HCEC 1CT (cell line): ENCODE measurements at regions not wholly inside any gene's neighbourhood (a gene's known extent, or its start where the extent isn't known, plus 50 kb on each side); places are given as distances from the start of the nearest gene placed in this dataset.

ENCODE experiments used
- DNase-seq: peaks from one replicate; pipeline ENCODE4 v3.0.0-alpha.2; 2017

GRCh38 chr5:142507531-142508372, 178.1 kb downstream of the FGF1 start:
- DNase-seq, result no peak

DNA sequence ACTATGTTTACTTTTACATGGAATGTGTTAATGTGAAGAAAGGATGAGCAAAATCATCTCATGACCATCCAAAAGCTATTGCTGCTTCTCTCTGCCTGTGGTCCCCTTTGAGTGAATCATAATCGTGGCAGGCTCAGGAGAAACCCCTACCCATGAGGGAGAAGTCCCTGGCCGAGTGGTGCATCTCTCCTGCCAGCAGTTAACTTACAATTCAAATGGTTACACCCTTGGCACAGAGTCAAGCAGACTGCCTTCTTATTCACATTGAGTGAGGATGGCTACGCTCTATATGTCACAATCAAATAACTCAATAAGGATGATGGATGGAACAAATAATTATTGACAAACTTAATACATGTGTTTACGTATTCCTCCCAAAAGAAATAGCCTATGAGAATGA, 179.1 kb downstream of the FGF1 start:
- no peak for DNase-seq

GRCh38 chr5:142506046-142506445, 179.8 kb downstream of the FGF1 start:
- DNase-seq, result peak; percentile 18

DNA sequence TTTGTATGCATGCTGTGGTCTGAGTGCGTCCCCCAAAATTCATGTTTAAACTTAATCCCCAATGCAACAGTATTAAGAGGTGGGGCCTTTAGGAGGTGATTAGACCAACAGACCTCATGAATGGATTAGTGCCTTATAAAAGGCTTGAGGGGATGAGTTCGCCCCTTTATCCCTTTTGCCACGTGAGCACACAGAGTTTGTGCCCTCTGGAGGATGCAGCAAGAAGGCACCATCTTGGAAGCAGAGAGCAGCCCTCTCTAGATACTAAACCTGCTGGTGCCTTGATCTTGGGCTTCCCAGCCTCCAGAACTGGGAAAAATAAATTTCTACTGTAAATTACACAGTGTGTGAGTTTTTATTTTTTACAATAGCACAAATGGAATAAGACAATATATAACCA, 177.1 kb upstream of the SPRY4 start:
- DNase-seq, result no peak

GRCh38 chr5:142500227-142500905, 175.5 kb upstream of the SPRY4 start:
- no peak for DNase-seq

GRCh38 chr5:142499591-142500226, 174.9 kb upstream of the SPRY4 start:
- no peak for DNase-seq

- no peak for DNase-seq
These were observed 173.5 kb upstream of the SPRY4 start for GRCh38 chr5:142498298-142498697.

DNA sequence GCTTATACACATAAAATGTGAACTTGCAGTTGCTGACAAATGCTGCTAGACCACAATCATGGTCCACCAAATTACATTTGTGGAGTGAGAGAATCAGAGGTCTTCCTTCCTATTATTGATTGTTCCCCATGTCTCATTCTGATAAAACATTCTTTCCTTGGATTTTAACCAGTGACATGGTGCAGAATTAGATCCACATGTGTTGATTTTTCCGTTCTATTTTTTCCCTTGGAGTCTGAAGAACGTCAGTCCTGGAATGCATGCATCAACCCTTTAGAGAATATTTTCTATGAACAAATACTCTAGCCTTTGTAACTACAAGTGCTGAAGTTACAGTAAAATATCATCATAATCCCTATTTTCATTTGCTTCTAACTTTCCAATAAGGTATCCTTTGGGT, 170.7 kb upstream of the SPRY4 start:
- no peak for DNase-seq

GRCh38 chr5:142493875-142494518, 169.2 kb upstream of the SPRY4 start:
- DNase-seq, result no peak

DNA sequence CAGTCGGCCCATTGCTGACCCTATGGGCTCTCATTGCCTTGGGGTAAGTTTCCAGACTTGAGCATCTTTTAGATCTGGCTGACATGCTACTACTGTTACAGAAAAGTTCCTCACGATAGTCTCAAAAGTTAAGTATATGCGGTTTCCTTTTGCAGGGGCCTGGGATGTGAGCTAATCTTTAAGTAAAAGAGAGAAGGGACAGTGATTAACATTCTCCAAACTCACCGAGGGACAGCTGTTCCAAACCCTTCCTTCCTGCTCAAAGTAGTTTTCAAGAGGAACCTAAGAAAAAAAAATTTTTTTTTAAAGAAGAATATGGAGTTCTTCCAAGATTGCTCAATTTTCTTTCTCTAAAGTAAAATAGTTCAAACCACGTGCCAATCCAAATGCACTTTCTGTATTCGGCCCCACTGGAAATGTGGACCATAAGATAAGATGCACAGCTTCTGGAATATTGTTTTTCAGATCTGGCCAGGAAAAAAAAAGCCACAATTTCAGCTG, 168.0 kb upstream of the SPRY4 start:
- peak; percentile 17 for DNase-seq

DNA sequence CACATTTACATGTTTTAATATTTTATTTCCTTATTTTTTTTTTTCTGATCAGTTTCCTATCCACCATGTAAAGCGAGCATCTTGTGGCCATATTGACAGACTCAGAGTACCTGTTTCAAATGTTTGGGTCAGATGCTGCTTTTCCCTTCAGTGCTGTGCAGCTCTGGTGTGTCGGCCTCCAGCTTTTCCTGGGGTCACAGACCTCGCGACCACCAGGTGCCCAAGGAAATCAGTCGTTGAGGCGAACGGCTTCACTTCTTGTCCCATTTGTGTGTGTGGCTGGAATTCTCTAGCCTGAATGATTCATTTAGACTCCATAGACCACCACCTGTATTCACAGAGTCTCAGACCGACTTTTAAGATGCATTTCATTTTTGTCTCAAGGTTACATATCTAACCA, 166.9 kb upstream of the SPRY4 start:
- no peak for DNase-seq

- no peak for DNase-seq
These were observed 166.4 kb upstream of the SPRY4 start for GRCh38 chr5:142491270-142491669.

DNA sequence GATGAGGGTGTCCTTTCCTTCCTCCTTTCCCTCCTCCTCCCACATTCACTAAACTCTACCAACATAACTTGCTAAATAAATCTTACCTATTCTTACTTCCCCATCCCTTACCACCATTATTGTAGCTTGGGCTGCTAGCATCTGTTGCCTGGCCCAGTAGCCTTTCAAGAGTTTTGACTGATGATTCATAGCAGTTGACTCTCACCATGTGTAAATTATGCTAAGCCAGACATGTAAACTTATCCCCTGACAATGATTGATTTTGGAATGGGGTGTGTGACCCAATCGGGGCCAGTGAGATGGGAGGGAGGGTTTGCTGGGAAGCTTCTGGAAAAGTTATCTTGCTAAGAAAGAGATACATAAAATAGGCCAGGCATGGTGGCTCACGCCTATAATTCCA, 161.8 kb upstream of the SPRY4 start:
- DNase-seq, result peak; percentile 89

DNA sequence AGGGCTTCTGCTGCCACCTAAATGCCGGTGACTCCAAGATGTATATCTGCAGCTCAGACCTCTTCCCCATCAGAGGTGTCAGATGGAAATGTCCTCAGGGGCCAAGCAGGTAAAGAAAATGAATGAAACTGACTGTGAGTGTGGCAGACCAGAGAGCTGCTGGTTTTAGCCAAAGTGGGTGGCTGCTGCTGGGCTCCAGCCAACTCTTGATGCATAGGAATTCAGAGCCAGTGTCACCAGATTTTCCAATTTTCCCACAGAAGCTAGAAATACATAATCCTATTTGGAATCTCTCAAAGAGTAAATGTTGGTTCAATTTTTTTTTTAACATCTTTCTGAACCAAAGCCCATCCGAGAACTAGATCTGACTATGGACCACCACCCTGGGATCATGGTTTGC, 161.2 kb upstream of the SPRY4 start:
- DNase-seq, result peak; percentile 20

DNA sequence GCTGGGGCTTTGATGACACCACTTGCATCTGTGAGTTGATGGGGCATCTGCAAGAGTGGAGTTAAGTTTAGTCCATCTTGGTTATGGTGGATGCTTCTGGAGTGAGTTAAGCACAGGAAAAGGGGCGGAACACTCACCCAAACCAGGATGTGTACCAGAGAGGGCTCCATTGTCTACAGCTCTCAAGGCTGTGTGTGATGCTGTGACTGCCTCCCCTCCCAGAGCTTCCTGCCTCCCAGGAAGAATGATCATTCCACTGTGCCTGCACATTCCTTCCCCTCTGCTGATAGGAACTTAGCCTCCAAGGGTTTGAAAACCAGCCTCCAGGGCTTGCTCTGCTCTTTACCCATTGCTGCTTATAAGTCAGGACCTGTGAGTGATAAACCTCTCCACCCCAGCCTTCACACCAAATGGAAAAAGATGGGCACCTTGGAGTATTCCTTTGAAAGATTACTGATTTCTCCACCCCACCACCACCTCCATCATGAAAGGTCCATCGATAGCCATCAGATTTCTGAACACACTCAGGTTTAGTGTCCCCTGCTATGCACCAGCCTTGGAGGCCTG, 160.1 kb upstream of the SPRY4 start:
- peak; percentile 46 for DNase-seq

DNA sequence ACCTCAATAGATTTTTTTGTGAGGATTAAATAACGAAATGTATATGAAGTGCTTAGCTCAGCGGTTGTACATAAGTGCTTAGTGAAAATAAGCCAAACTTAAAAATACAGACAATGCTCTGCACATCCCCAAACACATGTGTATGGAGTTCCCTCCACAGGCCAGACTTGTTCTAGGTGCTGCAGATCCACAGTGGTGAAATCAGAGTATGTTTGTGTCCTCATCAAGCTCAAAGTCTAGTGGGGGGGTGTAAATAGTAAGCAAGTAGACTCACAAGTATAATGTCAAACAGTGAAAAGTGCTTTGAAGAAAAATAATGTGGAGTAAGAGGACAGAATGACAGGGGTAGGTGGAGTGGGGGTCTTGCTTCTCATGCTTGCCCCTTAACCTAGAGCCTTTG, 157.4 kb upstream of the SPRY4 start:
- no peak for DNase-seq

- DNase-seq, result no peak
These were observed 156.6 kb upstream of the SPRY4 start for GRCh38 chr5:142481410-142481809.

- no peak for DNase-seq
These were observed 155.2 kb upstream of the SPRY4 start for GRCh38 chr5:142479854-142480519.

DNA sequence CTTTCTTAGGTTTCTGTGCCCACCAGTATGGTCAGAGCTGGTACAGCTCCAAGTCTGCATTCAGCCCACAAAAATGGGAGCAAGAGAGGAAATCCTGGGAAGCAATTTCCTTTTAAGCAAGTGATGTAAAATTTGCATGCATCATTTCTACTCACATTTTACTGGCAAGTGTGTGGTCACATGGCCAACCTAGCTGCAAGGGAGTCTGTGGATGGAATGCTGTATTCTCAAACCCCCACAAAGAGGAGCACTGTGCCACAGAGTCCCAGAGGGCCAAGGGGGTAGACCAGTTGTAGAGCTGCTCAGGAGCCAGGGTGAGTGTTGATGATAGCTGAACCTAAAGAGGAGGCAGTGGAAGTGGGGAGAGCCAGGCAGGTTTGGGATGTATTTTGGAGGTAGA, 154.3 kb upstream of the SPRY4 start:
- no peak for DNase-seq

GRCh38 chr5:142478113-142478512, 153.3 kb upstream of the SPRY4 start:
- DNase-seq, result no peak

DNA sequence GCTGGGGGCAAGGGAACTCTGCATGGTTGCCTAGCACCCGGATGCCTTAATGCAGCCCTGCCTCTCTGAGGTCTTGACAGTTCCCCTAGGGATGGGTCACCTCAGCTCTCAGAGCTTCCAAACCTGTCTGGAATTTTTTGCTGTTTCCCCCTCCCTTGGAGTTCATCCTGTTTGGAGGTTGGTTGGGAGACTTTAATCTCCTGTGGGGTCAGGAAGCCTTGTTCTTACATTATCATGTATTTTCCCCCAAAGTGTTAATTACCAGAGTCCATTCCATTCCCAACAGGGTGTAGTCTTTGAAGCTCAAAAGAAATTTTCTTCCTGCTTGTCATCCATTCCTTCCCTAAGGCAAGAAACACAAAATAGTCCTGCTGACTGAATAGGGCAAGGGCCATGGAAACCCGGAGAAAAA, 150.3 kb upstream of the SPRY4 start:
- DNase-seq, result no peak

DNA sequence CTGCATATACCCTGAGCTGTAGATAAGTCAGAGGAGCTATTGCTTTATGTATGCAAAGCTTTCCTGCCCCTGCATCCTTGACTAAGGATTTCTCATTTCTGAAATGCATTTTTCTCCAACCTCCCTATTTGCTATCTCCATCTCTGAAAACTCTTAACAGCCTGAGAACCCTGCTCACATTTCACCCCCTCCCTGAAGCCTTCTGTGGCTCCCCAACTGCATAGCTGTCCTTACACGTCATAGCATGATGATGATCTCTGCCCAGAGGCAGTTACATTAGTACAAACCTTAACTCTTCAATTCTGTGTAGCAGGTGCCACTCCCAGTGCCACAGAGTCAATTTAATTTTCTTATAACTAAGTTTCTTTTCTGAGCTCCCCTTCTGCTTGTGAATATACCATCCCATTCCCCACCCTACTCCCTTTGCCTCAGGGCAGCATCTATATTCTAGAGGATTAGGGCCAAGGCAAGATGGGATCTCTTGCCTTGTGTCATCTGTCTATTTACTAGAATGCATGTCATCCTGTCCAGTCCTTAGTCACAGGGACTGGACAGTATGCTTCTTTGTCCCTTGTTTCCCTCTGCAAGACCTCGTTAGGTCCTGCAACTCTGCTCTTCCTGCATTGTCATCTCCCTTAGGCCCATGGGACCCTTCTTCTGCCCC, 149.7 kb upstream of the SPRY4 start:
- peak; percentile 55 for DNase-seq
